ENCODE measurements at regions not wholly inside any gene's neighbourhood (a gene's known extent, or its start where the extent isn't known, plus 50 kb on each side); places are given as distances from the start of the nearest gene placed in this dataset.

DNA sequence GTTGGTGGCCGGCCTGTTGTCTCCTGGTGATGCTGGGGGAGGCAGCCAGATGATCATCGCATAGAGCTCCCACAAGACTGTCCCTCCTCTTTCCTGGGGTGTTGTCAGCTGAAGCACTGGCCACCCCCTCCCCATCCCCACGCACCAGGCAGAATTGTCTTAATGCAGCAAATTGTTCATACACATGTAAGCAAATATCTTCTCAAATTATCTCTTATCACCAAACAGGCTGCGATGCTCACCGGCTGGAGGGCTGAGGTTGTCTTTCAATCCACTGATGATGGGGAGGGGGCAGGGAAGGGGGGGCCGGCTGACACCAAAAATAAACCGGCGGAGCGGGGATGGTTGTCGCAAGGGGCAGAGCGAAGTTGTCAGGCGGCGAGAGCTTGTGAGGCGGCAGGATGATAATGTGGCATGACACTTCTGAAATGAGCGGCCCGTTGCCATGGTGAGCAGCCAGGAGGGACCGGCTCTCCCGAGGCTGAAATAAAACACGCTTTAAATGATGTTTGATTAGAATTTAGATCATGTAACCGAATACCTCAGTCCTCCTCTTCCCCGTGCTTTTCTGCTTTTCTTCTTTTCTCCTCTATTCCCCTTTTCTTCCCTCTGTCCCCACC is 59.8 kb downstream of the MRM1 start:
- Histone ChIP-seq H3K4me3 (ENCODE audit: low read length) (no peak overlapping the region), H3K36me3 (ENCODE audit: control insufficient read depth, low read length) (no peaks in the 10 kb centered on the region), H3K4me2 (ENCODE audit: low read length) (no peak overlapping the region), H4K20me1 (ENCODE audit: control insufficient read depth, insufficient read depth, low read depth, low read length) (no peaks in the 10 kb centered on the region), H3F3A (ENCODE audit: control insufficient read depth, insufficient read depth) (no peaks in the 10 kb centered on the region), H3K27me3 (ENCODE audit: control insufficient read depth, low read length) (peaks cover 59% of the 10 kb centered on the region), H3K27ac (ENCODE audit: low read depth, low read length) (no peak overlapping the region), H3K9me3 (ENCODE audit: control insufficient read depth, insufficient read depth, low read length) (no peaks in the 10 kb centered on the region), H3K9me2 (replicated peaks; ENCODE audit: control insufficient read depth, low read length) (no peaks in the 10 kb centered on the region), H3K4me1 (ENCODE audit: control insufficient read depth, low read length) (no peaks in the 10 kb centered on the region), H3K79me2 (ENCODE audit: control insufficient read depth, low read length) (no peaks in the 10 kb centered on the region)
- TF ChIP-seq EZH2phosphoT487 (IDR thresholded peaks at IDR 0.05; ENCODE audit: borderline replicate concordance, low read length), result no peak
- TF ChIP-seq, protein P1, sequence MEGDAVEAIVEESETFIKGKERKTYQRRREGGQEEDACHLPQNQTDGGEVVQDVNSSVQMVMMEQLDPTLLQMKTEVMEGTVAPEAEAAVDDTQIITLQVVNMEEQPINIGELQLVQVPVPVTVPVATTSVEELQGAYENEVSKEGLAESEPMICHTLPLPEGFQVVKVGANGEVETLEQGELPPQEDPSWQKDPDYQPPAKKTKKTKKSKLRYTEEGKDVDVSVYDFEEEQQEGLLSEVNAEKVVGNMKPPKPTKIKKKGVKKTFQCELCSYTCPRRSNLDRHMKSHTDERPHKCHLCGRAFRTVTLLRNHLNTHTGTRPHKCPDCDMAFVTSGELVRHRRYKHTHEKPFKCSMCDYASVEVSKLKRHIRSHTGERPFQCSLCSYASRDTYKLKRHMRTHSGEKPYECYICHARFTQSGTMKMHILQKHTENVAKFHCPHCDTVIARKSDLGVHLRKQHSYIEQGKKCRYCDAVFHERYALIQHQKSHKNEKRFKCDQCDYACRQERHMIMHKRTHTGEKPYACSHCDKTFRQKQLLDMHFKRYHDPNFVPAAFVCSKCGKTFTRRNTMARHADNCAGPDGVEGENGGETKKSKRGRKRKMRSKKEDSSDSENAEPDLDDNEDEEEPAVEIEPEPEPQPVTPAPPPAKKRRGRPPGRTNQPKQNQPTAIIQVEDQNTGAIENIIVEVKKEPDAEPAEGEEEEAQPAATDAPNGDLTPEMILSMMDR (IDR thresholded peaks at IDR 0.05; ENCODE audit: low read depth, low read length, poor library complexity, severe bottlenecking), result no peak

DNA sequence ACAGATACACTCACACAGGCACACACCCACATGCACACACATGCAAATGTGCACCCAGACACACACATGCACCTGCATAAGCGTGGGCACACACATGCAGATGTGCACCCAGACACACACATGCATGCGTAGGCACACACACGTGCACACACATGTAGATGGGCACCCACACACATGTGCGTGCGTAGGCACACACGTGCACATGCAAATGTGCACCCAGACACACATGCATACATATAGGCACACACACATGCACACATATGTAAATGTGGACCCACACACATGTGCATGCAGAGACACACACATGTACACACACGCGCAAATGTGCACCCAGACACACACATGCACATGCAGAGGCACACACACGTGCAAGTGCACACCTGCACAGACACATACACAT is 60.3 kb downstream of the MRM1 start:
- no peak overlapping the region for H3K4me3 ChIP-seq (ENCODE audit: low read length)
- no peaks in the 10 kb centered on the region for H3K79me2 ChIP-seq (ENCODE audit: control insufficient read depth, low read length)
- no peaks in the 10 kb centered on the region for H3F3A ChIP-seq (ENCODE audit: control insufficient read depth, insufficient read depth)
- H3K4me2 ChIP-seq (ENCODE audit: low read length), result no peak overlapping the region
- H4K20me1 ChIP-seq (ENCODE audit: control insufficient read depth, insufficient read depth, low read depth, low read length), result no peaks in the 10 kb centered on the region
- TF ChIP-seq, protein P1 (IDR thresholded peaks at IDR 0.05; ENCODE audit: low read depth, low read length, poor library complexity, severe bottlenecking), result no peak
- no peak for TF ChIP-seq EZH2phosphoT487 (IDR thresholded peaks at IDR 0.05; ENCODE audit: borderline replicate concordance, low read length)
- H3K36me3 ChIP-seq (ENCODE audit: control insufficient read depth, low read length), result no peaks in the 10 kb centered on the region
- no peaks in the 10 kb centered on the region for H3K9me3 ChIP-seq (ENCODE audit: control insufficient read depth, insufficient read depth, low read length)
- no peaks in the 10 kb centered on the region for H3K9me2 ChIP-seq (replicated peaks; ENCODE audit: control insufficient read depth, low read length)
- no peaks in the 10 kb centered on the region for H3K4me1 ChIP-seq (ENCODE audit: control insufficient read depth, low read length)
- peaks cover 56% of the 10 kb centered on the region for H3K27me3 ChIP-seq (ENCODE audit: control insufficient read depth, low read length)
- H3K27ac ChIP-seq (ENCODE audit: low read depth, low read length), result no peak overlapping the region

DNA sequence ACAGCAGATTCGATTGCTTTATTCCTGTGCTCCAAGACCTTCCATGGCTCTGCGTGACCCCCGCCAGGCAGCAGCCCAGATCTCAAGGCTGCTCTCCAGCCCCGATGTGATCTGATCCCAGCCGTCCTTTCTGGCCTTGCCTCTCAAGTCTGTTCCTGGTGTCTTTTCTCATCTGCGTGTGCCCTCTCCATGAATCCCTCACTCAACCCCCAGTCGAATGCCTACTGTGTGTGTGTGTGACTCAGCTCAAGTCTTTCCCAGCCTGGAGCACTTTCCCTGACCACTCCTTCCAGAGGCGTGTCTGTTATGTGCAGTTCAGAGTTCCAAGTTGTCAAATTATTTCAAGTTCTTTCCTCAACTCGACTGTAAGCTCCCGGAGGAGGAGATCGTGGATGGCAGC is 64.0 kb downstream of the MRM1 start:
- no peaks in the 10 kb centered on the region for H4K20me1 ChIP-seq (ENCODE audit: control insufficient read depth, insufficient read depth, low read depth, low read length)
- no peak for TF ChIP-seq EZH2phosphoT487 (IDR thresholded peaks at IDR 0.05; ENCODE audit: borderline replicate concordance, low read length)
- TF ChIP-seq, protein P1 (IDR thresholded peaks at IDR 0.05; ENCODE audit: low read depth, low read length, poor library complexity, severe bottlenecking), result no peak
- no peaks in the 10 kb centered on the region for H3K9me3 ChIP-seq (ENCODE audit: control insufficient read depth, insufficient read depth, low read length)

More for the DNA sequence above, 64.0 kb downstream of the MRM1 start:
- Histone ChIP-seq H3K79me2 (ENCODE audit: control insufficient read depth, low read length) (no peaks in the 10 kb centered on the region), H3K27ac (ENCODE audit: low read depth, low read length) (no peak overlapping the region), H3K4me2 (ENCODE audit: low read length) (no peak overlapping the region), H3K4me1 (ENCODE audit: control insufficient read depth, low read length) (no peaks in the 10 kb centered on the region), H3K4me3 (ENCODE audit: low read length) (no peak overlapping the region), H3K27me3 (ENCODE audit: control insufficient read depth, low read length) (peaks cover 26% of the 10 kb centered on the region), H3K9me2 (replicated peaks; ENCODE audit: control insufficient read depth, low read length) (no peaks in the 10 kb centered on the region), H3F3A (ENCODE audit: control insufficient read depth, insufficient read depth) (no peaks in the 10 kb centered on the region), H3K36me3 (ENCODE audit: control insufficient read depth, low read length) (no peaks in the 10 kb centered on the region)
